SK-N-MC (cell line): ENCODE measurements at regions not wholly inside any gene's neighbourhood (a gene's known extent, or its start where the extent isn't known, plus 50 kb on each side); places are given as distances from the start of the nearest gene placed in this dataset.

ENCODE experiments used
- EZH2 ChIP-seq: fragments of 200-600 bp; sonication (generic); IDR thresholded peaks from one replicate; pipeline ENCODE4 v1.6.1; 2017; ENCODE audit warnings: antibody characterized with exemption
- POLR2AphosphoS5 ChIP-seq: IDR thresholded peaks from 2 replicates; pipeline ENCODE4 v1.6.1; 2012; ENCODE audit warnings: mild to moderate bottlenecking, low read depth, low read length, borderline replicate concordance

- TF ChIP-seq POLR2AphosphoS5 (no peak), EZH2 (no peak)
Observed at GRCh38 chr2:13093416-13093991, 376.8 kb downstream of the TRIB2 start.
